PFSK-1 (cell line): ENCODE measurements at regions not wholly inside any gene's neighbourhood (a gene's known extent, or its start where the extent isn't known, plus 50 kb on each side); places are given as distances from the start of the nearest gene placed in this dataset.

Experiments
- FOXP2 ChIP-seq: optimal IDR thresholded peaks from 2 replicates; pipeline ENCODE3; 2011; ENCODE audit warnings: borderline replicate concordance, control low read depth, inconsistent platforms; ENCODE audit not compliant: insufficient read depth; ENCODE audit errors: extremely low read length, extremely low read depth
- POLR2AphosphoS5 ChIP-seq: IDR thresholded peaks from 2 replicates; pipeline ENCODE4 v1.6.1; 2012; ENCODE audit warnings: low read depth, mild to moderate bottlenecking, control low read depth, low read length, moderate library complexity
- TAF1 ChIP-seq: IDR thresholded peaks from 2 replicates; pipeline ENCODE4 v1.6.1; 2012; ENCODE audit warnings: low read length, control low read depth, borderline replicate concordance; ENCODE audit not compliant: insufficient read depth
- TF ChIP-seq, protein P1 (sequence below), 2 experiments: IDR thresholded peaks; 2 replicates each; pipeline versions ENCODE4 v1.6.1 to v1.8.0; 2011 to 2012; ENCODE audit warnings: low read depth in 2 of 2, low read length in 2 of 2, control low read depth in 1 of 2, inconsistent platforms in 1 of 2, mild to moderate bottlenecking in 1 of 2, moderate library complexity in 1 of 2; ENCODE audit not compliant: insufficient read depth in 1 of 2

DNA sequence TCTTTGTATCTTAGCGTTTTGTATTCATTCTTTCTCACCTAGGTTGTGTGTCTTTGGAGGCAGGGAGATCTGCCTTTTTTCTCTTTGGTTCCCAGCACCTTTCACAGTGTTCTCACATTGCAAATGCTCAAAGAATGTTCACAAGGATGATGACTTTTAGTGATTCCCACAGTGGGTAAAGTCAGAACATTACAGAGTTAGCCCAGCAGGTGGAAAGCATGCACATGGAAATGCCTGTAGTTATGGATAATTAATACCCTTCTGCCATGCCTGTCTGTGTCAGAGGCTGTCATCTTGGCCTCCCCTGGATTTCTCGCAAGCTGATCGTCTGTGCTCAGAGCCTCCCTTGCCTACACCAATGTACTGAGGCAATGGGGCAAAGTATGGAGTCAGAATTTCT lies 458.9 kb downstream of the LMO4 start:
- TF ChIP-seq TAF1: no peak
- TF ChIP-seq FOXP2: no peak
- TF ChIP-seq POLR2AphosphoS5: no peak
- TF ChIP-seq, protein P1, sequence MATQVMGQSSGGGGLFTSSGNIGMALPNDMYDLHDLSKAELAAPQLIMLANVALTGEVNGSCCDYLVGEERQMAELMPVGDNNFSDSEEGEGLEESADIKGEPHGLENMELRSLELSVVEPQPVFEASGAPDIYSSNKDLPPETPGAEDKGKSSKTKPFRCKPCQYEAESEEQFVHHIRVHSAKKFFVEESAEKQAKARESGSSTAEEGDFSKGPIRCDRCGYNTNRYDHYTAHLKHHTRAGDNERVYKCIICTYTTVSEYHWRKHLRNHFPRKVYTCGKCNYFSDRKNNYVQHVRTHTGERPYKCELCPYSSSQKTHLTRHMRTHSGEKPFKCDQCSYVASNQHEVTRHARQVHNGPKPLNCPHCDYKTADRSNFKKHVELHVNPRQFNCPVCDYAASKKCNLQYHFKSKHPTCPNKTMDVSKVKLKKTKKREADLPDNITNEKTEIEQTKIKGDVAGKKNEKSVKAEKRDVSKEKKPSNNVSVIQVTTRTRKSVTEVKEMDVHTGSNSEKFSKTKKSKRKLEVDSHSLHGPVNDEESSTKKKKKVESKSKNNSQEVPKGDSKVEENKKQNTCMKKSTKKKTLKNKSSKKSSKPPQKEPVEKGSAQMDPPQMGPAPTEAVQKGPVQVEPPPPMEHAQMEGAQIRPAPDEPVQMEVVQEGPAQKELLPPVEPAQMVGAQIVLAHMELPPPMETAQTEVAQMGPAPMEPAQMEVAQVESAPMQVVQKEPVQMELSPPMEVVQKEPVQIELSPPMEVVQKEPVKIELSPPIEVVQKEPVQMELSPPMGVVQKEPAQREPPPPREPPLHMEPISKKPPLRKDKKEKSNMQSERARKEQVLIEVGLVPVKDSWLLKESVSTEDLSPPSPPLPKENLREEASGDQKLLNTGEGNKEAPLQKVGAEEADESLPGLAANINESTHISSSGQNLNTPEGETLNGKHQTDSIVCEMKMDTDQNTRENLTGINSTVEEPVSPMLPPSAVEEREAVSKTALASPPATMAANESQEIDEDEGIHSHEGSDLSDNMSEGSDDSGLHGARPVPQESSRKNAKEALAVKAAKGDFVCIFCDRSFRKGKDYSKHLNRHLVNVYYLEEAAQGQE (IDR thresholded peaks at IDR 0.05; ENCODE audit: insufficient read depth in 1 of 2, low read depth in 2 of 2, low read length in 2 of 2): no peak
